Liver (tissue), 8 donors: ENCODE measurements at regions not wholly inside any gene's neighbourhood (a gene's known extent, or its start where the extent isn't known, plus 50 kb on each side); places are given as distances from the start of the nearest gene placed in this dataset.
"Not testable (repeated sequence)": the region's sequence is repeated elsewhere in the genome, so short reads cannot be mapped to it uniquely, and the experiment has no call there.

Experiments used
- DNase-seq: peaks from one replicate; pipeline ENCODE4 v3.0.0-alpha.2; 2017; ENCODE audit warnings: low spot score
- H3K27ac ChIP-seq, 2 donors: one replicate each; pipeline ENCODE4 v1.7.0; 2013; ENCODE audit warnings: inconsistent platforms in 2 of 2, low read length in 2 of 2, control low read depth in 1 of 2, low read depth in 1 of 2, mild to moderate bottlenecking in 1 of 2
- H3K27me3 ChIP-seq, 4 donors: one replicate each; pipeline versions ENCODE4 v1.6.1 to v1.7.0; 2013; ENCODE audit warnings: low read length in 3 of 4, inconsistent platforms in 1 of 4, mild to moderate bottlenecking in 1 of 4, moderate library complexity in 1 of 4; ENCODE audit not compliant: control insufficient read depth in 4 of 4, insufficient read depth in 4 of 4
- H3K36me3 ChIP-seq, 4 donors: one replicate each; pipeline versions ENCODE4 v1.6.1 to v1.7.0; 2013; ENCODE audit warnings: low read length in 3 of 4, mild to moderate bottlenecking in 3 of 4, low read depth in 1 of 4, moderate library complexity in 1 of 4; ENCODE audit not compliant: control insufficient read depth in 4 of 4, insufficient read depth in 3 of 4
- H3K4me1 ChIP-seq, 4 donors: one replicate each; pipeline versions ENCODE4 v1.6.1 to v1.7.0; 2013; ENCODE audit warnings: low read length in 3 of 4, mild to moderate bottlenecking in 3 of 4, moderate library complexity in 1 of 4; ENCODE audit not compliant: control insufficient read depth in 4 of 4, insufficient read depth in 4 of 4
- H3K4me3 ChIP-seq, 3 donors: one replicate each; pipeline versions ENCODE4 v1.6.1 to v1.7.0; 2013; ENCODE audit warnings: low read length in 3 of 3, control low read depth in 1 of 3, low read depth in 1 of 3, mild to moderate bottlenecking in 1 of 3
- H3K9ac ChIP-seq, 2 donors: one replicate each; pipeline ENCODE4 v1.7.0; 2013; ENCODE audit warnings: low read length in 2 of 2, mild to moderate bottlenecking in 2 of 2, moderate library complexity in 2 of 2, control low read depth in 1 of 2, low read depth in 1 of 2
- H3K9me3 ChIP-seq, 4 donors: one replicate each; pipeline versions ENCODE4 v1.6.1 to v1.7.0; 2013; ENCODE audit warnings: low read length in 3 of 4; ENCODE audit not compliant: control insufficient read depth in 4 of 4
- EGR1 ChIP-seq, 2 donors: IDR thresholded peaks; 2 replicates each; pipeline ENCODE4 v1.6.1; 2016 to 2018; ENCODE audit warnings: antibody characterized with exemption in 2 of 2, low read depth in 2 of 2
- FOXA1 ChIP-seq: IDR thresholded peaks from 2 replicates; pipeline ENCODE4 v1.6.1; 2016; ENCODE audit warnings: antibody characterized with exemption
- FOXA2 ChIP-seq: IDR thresholded peaks from 2 replicates; pipeline ENCODE4 v1.6.1; 2016; ENCODE audit warnings: antibody characterized with exemption
- GABPA ChIP-seq, 2 donors: IDR thresholded peaks in 1 of 2; conservative IDR thresholded peaks in 1 of 2; 2 replicates each; pipeline ENCODE4 v1.6.1; 2016; ENCODE audit warnings: antibody characterized with exemption in 2 of 2, mild to moderate bottlenecking in 1 of 2, moderate library complexity in 1 of 2
- HNF4A ChIP-seq, 2 donors: conservative IDR thresholded peaks; 2 replicates each; pipeline ENCODE4 v1.6.1; 2016; ENCODE audit warnings: antibody characterized with exemption in 2 of 2, mild to moderate bottlenecking in 2 of 2
- HNF4G ChIP-seq: IDR thresholded peaks from 2 replicates; pipeline ENCODE4 v1.6.1; 2016; ENCODE audit warnings: antibody characterized with exemption
- JUND ChIP-seq, 2 donors: IDR thresholded peaks; 2 replicates each; pipeline ENCODE4 v1.6.1; 2016; ENCODE audit warnings: antibody characterized with exemption in 2 of 2
- NR2F2 ChIP-seq: IDR thresholded peaks from 2 replicates; pipeline ENCODE4 v1.6.1; 2016; ENCODE audit warnings: antibody characterized with exemption
- RAD21 ChIP-seq, 2 donors: IDR thresholded peaks; 2 replicates each; pipeline ENCODE4 v1.6.1; 2016; ENCODE audit warnings: antibody characterized with exemption in 2 of 2, mild to moderate bottlenecking in 2 of 2
- RXRA ChIP-seq, 2 donors: IDR thresholded peaks; 2 replicates each; pipeline ENCODE4 v1.6.1; 2017 to 2018; ENCODE audit warnings: antibody characterized with exemption in 2 of 2, mild to moderate bottlenecking in 1 of 2
- SP1 ChIP-seq: IDR thresholded peaks from 2 replicates; pipeline ENCODE4 v1.6.1; 2018; ENCODE audit warnings: antibody characterized with exemption, mild to moderate bottlenecking
- TAF1 ChIP-seq: conservative IDR thresholded peaks from 2 replicates; pipeline ENCODE4 v1.6.1; 2016; ENCODE audit warnings: antibody characterized with exemption, mild to moderate bottlenecking
- YY1 ChIP-seq: IDR thresholded peaks from 2 replicates; pipeline ENCODE4 v1.6.1; 2016; ENCODE audit warnings: antibody characterized with exemption, mild to moderate bottlenecking
- WGBS: extraction: QIAGEN DNeasy Blood & Tissue Kit; methylation state at CpG from one replicate; pipeline ENCODE4 v1.1.7; 2013; 5-methylcytosine and 5-hydroxymethylcytosine counted together
- TF ChIP-seq, protein P1 (sequence below): IDR thresholded peaks from 2 replicates; pipeline ENCODE4 v1.6.1; 2016; ENCODE audit warnings: antibody characterized with exemption
- TF ChIP-seq, protein P2 (sequence below): fragments of 150-350 bp; IDR thresholded peaks from 2 replicates; pipeline ENCODE4 v1.5.1; 2017; ENCODE audit warnings: improper control_type of control experiment, low read depth, low read length; ENCODE audit not compliant: missing input control
- TF ChIP-seq, protein P3 (sequence below): IDR thresholded peaks from 2 replicates; pipeline ENCODE4 v1.6.1; 2016; ENCODE audit warnings: antibody characterized with exemption
- TF ChIP-seq, protein P4 (sequence below): IDR thresholded peaks from 2 replicates; pipeline ENCODE4 v1.6.1; 2016; ENCODE audit warnings: antibody characterized with exemption
- donor health status: healthy.
- donor health status: healthy.
- donor health status: healthy.
- donor health status: healthy.
- donor health status: healthy.

DNA sequence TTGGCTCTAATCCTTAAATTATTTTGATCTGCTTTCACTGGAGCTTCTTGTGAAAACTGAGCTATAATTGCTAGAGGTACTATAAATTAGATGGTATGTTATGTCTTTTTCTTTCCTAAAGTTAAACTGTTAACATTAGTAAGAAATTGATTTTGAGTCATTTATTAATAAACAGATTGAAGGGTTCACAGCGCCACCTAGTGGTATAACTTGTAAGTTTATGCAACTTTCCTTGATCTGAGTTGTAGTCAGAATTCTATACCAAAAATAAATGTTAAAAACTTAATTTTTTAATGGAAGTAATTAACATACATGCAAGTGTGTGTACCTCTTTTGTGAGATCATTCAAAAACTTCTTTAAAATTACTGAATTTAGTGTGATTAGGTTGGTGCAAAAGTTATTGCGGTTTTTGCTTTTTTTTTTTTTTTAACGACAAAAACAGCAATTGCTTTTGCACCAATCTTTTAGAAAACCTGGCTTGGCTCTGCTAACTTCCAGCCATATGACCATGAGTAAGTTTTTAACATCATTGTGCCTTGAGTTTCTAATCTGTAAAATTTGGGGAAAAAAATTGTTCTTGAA is 151.5 kb downstream of the CENPC start:
- Histone ChIP-seq H3K4me3 (no peak overlapping the region), H3K27me3 (no peaks in the 10 kb centered on the region), H3K9ac (no peak overlapping the region), H3K9me3 (no peaks in the 10 kb centered on the region), H3K36me3 (no peaks in the 10 kb centered on the region), H3K4me1 (peaks cover 0 to 5% (median under 1%) of the 10 kb centered on the region in 4 donors), H3K27ac (no peak overlapping the region)
- no peak for DNase-seq
- no peak for TF ChIP-seq YY1
- no peak for TF ChIP-seq NR2F2
- TF ChIP-seq SP1, result no peak
- no peak for TF ChIP-seq GABPA (IDR thresholded peaks at IDR 0.05 in 1 of 2, conservative IDR thresholded peaks at IDR 0.05 in 1 of 2)
- no peak for TF ChIP-seq EGR1 (IDR thresholded peaks at IDR 0.05; ENCODE audit: low read depth in 2 of 2)
- TF ChIP-seq JUND (IDR thresholded peaks at IDR 0.05), result no peak
- TF ChIP-seq RXRA (IDR thresholded peaks at IDR 0.05), result no peak
- TF ChIP-seq FOXA2, result no peak
- TF ChIP-seq, protein P1, sequence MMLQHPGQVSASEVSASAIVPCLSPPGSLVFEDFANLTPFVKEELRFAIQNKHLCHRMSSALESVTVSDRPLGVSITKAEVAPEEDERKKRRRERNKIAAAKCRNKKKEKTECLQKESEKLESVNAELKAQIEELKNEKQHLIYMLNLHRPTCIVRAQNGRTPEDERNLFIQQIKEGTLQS, result no peak
- no peak for TF ChIP-seq HNF4A (conservative IDR thresholded peaks at IDR 0.05)
- TF ChIP-seq TAF1, result no peak
- no peak for TF ChIP-seq FOXA1
- TF ChIP-seq, protein P2, sequence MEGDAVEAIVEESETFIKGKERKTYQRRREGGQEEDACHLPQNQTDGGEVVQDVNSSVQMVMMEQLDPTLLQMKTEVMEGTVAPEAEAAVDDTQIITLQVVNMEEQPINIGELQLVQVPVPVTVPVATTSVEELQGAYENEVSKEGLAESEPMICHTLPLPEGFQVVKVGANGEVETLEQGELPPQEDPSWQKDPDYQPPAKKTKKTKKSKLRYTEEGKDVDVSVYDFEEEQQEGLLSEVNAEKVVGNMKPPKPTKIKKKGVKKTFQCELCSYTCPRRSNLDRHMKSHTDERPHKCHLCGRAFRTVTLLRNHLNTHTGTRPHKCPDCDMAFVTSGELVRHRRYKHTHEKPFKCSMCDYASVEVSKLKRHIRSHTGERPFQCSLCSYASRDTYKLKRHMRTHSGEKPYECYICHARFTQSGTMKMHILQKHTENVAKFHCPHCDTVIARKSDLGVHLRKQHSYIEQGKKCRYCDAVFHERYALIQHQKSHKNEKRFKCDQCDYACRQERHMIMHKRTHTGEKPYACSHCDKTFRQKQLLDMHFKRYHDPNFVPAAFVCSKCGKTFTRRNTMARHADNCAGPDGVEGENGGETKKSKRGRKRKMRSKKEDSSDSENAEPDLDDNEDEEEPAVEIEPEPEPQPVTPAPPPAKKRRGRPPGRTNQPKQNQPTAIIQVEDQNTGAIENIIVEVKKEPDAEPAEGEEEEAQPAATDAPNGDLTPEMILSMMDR, result peak; percentile 53
- TF ChIP-seq, protein P3, sequence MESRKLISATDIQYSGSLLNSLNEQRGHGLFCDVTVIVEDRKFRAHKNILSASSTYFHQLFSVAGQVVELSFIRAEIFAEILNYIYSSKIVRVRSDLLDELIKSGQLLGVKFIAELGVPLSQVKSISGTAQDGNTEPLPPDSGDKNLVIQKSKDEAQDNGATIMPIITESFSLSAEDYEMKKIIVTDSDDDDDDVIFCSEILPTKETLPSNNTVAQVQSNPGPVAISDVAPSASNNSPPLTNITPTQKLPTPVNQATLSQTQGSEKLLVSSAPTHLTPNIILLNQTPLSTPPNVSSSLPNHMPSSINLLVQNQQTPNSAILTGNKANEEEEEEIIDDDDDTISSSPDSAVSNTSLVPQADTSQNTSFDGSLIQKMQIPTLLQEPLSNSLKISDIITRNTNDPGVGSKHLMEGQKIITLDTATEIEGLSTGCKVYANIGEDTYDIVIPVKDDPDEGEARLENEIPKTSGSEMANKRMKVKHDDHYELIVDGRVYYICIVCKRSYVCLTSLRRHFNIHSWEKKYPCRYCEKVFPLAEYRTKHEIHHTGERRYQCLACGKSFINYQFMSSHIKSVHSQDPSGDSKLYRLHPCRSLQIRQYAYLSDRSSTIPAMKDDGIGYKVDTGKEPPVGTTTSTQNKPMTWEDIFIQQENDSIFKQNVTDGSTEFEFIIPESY, result no peak
- TF ChIP-seq HNF4G, result no peak
- peak; percentile 60 to 62 for TF ChIP-seq RAD21 (IDR thresholded peaks at IDR 0.05)
- TF ChIP-seq, protein P4, sequence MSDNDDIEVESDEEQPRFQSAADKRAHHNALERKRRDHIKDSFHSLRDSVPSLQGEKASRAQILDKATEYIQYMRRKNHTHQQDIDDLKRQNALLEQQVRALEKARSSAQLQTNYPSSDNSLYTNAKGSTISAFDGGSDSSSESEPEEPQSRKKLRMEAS, result no peak
- WGBS, result 59% methylated on average over 3 of the region's 3 CpGs

DNA sequence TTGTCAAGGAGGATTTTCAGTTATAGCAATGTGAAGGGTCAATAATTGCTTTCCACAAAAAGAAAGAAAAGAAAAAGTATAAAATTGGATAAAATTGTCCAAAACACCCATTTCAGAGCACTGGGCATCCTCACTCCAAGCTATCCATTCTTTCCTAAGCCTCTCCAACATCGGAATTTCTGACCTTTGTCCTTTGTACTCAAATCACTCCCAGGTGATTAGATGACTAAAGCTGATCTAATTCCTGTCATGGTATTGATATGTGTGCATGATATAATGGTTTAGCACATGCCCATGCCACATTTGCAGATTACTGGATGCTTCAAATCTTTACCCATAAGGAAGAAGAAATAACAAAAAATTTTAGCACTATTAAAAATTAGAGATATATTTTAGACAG is 152.3 kb downstream of the CENPC start:
- H3K4me1 ChIP-seq, result peaks cover 0 to 5% (median under 1%) of the 10 kb centered on the region in 4 donors
- no peak for DNase-seq
- H3K4me3 ChIP-seq, result no peak overlapping the region
- no peaks in the 10 kb centered on the region for H3K9me3 ChIP-seq
- TF ChIP-seq FOXA2 (no peak), HNF4A (conservative IDR thresholded peaks at IDR 0.05) (peak in 1 of 2 donors; percentile 7)
- 24% methylated on average over 1 of the region's 1 CpG for WGBS
- no peak overlapping the region for H3K27ac ChIP-seq
- no peak overlapping the region for H3K9ac ChIP-seq
- H3K27me3 ChIP-seq, result no peaks in the 10 kb centered on the region
- no peaks in the 10 kb centered on the region for H3K36me3 ChIP-seq

DNA sequence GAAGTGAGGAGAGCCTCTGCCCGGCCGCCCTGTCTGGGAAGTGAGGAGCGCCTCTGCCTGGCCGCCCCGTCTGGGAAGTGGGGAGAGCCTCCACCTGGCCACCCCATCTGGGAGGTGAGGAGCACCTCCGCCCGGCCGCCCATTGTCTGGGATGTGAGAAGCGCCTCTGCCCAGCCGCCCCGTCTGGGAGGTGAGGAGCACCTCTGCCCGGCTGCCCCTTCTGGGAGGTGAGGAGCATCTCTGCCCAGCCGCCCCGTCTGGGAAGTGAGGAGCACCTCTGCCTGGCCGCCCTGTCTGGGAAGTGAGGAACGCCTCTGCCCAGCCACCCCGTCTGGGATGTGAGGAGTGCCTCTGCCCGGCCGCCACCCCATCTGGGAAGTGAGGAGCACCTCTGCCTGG is 163.9 kb downstream of the CENPC start:
- not testable (repeated sequence) for H3K4me3 ChIP-seq, DNase-seq, H3K4me1 ChIP-seq, H3K9ac ChIP-seq, H3K27ac ChIP-seq, H3K27me3 ChIP-seq, H3K9me3 ChIP-seq, H3K36me3 ChIP-seq
- 94% methylated on average over 19 of the region's 19 CpGs for WGBS

DNA sequence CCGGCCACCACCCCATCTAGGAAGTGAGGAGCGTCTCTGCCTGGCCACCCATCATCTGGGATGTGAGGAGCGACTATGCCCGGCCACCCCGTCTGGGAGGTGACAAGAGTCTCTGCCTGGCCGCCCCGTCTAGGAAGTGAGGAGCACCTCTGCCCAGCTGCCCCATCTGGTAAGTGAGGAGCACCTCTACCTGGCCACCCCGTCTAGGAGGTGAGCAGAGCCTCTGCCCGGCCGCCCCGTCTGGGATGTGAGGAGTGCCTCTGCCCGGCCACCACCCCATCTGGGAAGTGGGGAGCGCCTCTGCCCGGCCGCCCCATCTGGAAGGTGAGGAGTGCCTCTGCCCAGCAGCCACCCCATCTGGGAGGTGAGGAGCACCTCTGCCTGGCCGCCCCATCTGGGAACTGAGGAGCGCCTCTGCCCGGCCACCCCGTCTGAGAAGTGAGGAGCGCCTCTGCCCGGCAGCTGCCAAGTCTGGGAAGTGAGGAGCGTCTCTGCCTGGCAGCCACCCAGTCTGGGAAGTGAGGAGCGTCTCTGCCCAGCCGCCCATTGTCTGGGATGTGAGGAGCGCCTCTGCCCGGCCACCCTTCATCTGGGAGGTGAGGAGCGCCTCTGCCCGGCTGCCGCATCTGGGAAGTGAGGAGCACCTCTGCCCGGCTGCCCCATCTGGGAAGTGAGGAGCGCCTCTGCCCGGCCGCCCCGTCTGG is 164.4 kb downstream of the CENPC start:
- WGBS, result 89% methylated on average over 34 of the region's 34 CpGs
- H3K4me1 ChIP-seq, H3K9ac ChIP-seq, H3K4me3 ChIP-seq, DNase-seq, H3K9me3 ChIP-seq, H3K27me3 ChIP-seq, H3K36me3 ChIP-seq, H3K27ac ChIP-seq: not testable (repeated sequence)
